ENCODE measurements at regions not wholly inside any gene's neighbourhood (a gene's known extent, or its start where the extent isn't known, plus 50 kb on each side); places are given as distances from the start of the nearest gene placed in this dataset.

DNA sequence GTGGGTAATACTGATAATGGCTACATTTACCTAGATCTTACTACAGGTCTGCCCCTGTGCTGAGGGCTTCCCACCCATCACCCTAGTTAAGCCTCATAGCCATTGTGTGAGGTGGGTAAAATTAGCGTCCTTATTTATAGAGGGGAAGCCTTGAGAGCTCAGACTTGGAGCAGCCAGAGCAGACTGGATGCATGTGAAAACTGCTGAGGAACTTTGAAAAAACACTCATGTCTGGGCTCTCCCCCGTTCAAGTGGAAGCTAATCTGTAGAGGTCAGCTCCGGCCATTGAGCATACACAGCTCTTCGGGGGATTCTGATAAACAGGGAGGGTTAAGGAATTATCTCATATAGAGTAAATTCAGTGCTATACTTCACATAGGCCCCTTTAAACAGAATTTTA is 389.7 kb downstream of the RPS6KC1 start:
- no peak for DNase-seq (ENCODE audit: low read depth)
- H3K4me3 ChIP-seq (ENCODE audit: low read length), result no peak overlapping the region
- TF ChIP-seq, protein P1, sequence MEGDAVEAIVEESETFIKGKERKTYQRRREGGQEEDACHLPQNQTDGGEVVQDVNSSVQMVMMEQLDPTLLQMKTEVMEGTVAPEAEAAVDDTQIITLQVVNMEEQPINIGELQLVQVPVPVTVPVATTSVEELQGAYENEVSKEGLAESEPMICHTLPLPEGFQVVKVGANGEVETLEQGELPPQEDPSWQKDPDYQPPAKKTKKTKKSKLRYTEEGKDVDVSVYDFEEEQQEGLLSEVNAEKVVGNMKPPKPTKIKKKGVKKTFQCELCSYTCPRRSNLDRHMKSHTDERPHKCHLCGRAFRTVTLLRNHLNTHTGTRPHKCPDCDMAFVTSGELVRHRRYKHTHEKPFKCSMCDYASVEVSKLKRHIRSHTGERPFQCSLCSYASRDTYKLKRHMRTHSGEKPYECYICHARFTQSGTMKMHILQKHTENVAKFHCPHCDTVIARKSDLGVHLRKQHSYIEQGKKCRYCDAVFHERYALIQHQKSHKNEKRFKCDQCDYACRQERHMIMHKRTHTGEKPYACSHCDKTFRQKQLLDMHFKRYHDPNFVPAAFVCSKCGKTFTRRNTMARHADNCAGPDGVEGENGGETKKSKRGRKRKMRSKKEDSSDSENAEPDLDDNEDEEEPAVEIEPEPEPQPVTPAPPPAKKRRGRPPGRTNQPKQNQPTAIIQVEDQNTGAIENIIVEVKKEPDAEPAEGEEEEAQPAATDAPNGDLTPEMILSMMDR (conservative IDR thresholded peaks at IDR 0.05; ENCODE audit: low read depth, low read length), result no peak

DNA sequence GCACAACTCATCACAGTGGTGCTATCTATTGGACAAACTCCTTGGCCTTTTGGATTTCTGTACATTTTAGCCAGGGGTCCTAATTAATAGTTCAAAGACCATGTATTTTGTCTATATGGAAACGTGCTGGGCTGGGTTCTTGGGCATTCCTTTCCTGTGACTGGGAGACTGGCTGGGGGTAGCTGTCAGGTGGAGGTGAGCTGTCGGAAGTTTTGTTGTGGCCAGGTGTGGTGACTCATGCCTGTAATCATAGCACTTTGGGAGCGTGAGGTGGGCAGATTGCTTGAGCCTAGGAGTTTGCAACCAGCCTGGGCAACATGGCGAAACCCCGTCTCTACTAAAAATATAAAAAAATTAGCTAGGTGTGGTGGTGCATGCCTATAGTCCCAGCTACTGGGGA is 392.4 kb downstream of the RPS6KC1 start:
- no peak overlapping the region for H3K4me3 ChIP-seq (ENCODE audit: low read length)
- TF ChIP-seq, protein P1 (conservative IDR thresholded peaks at IDR 0.05; ENCODE audit: low read depth, low read length), result no peak
- DNase-seq (ENCODE audit: low read depth), result no peak

DNA sequence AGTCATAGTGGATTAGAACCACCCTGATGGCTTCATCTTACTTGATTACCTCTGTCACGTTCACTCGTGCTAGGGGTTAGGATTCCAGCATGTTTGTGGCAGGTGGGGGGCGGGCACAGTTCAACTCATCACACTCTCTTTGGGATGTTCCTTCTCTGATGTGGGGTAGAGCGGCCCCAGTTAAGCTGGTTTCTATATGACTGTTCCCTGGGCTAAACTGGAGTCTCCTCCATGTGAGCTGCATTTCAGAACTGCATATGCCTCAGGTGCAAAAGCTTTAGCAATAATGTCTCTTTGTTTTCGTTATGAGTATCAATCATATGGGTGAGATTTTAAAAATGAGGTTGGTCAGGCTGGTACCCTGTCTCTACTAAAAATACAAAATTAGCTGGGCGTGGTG is 393.2 kb downstream of the RPS6KC1 start:
- DNase-seq (ENCODE audit: low read depth), result no peak
- no peak overlapping the region for H3K4me3 ChIP-seq (ENCODE audit: low read length)
- TF ChIP-seq, protein P1 (conservative IDR thresholded peaks at IDR 0.05; ENCODE audit: low read depth, low read length), result no peak

DNA sequence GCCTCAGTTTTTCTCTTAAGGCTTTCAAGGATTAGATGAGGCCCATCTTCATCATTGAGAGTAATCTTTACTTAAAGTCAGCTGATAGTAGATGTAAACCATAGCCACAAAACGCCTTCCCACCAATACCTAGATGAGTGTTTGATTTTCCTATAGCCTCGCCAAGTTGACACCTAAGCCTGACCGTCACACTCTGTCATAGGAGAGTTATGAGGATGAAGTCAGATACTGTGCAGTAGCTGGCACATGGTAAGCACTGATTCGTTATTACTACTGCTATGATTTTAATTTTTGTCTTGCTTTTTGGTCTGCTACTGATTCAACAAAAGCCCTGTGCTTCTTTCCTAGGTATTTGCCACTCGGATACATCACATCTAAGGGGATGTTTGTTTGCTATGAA is 395.5 kb downstream of the RPS6KC1 start:
- H3K4me3 ChIP-seq (ENCODE audit: low read length), result no peak overlapping the region
- TF ChIP-seq, protein P1 (conservative IDR thresholded peaks at IDR 0.05; ENCODE audit: low read depth, low read length), result no peak
- DNase-seq (ENCODE audit: low read depth), result no peak

DNA sequence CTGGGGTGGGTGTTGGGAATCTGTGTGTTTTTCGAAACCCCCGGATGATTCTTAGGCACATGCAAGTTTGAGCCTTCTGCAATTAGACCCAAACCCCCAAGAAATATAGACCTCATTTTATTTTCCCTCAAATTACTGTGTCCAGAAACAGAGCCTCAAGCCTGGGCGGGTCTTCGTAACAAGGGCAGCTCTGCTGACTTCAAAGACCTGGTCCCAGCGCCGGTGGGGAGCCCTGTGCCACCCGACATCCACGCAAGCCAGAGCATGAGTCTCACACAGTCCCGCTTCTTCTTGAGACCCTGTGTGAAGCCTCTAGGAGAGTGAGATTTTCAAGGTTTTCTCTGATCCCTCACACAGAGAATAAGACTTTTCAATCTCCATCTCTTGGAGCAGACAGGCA is 397.3 kb downstream of the RPS6KC1 start:
- TF ChIP-seq, protein P1 (conservative IDR thresholded peaks at IDR 0.05; ENCODE audit: low read depth, low read length), result no peak
- no peak for DNase-seq (ENCODE audit: low read depth)
- no peak overlapping the region for H3K4me3 ChIP-seq (ENCODE audit: low read length)

DNA sequence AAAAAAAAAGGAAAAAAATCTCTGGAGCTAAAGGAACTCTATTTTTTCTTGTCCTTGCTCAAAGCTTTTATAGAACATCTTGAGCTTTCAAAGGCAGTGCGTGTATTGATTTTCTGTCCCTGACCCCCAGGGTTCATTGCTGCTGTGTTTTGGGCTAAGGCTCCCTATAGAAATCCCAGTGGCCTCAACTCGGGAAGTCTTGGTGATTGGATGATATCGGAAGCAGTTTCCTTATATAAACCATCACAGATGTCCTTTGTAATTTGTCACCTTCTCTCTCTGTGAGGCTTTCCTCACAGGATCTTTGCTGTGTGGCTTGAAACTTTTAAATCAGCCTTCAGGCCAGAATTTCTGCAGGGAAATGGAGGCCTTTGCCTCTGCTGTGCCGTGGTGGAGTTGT is 397.7 kb downstream of the RPS6KC1 start:
- DNase-seq (ENCODE audit: low read depth), result no peak
- TF ChIP-seq, protein P1 (conservative IDR thresholded peaks at IDR 0.05; ENCODE audit: low read depth, low read length), result no peak
- H3K4me3 ChIP-seq (ENCODE audit: low read length), result no peak overlapping the region

DNA sequence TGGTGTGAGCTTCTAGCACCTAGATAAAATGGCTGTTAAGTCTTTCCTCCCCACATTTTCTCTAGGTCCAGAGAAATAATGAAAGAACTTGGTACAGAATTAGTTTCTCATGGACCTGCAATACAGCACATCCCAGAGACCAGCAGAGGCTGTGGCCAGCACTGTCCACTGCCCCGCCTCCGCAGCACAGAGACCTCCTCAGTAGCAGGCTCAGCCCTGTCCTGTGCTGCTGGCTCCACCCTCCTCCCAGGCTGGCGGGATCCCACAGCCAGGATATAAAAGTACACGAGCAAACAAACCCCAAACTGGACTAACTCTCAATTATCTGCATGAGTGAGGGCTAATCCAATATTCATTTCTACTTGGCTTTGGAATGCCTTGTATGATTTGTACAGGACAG is 401.5 kb downstream of the RPS6KC1 start:
- DNase-seq (ENCODE audit: low read depth), result no peak
- TF ChIP-seq, protein P1 (conservative IDR thresholded peaks at IDR 0.05; ENCODE audit: low read depth, low read length), result no peak

More for the DNA sequence above, 401.5 kb downstream of the RPS6KC1 start:
- no peak overlapping the region for H3K4me3 ChIP-seq (ENCODE audit: low read length)

Measured in retinal pigment epithelial cell (primary cell).